Mesenchymal stem cell (in vitro differentiated cells and primary cell): ENCODE measurements at regions not wholly inside any gene's neighbourhood (a gene's known extent, or its start where the extent isn't known, plus 50 kb on each side); places are given as distances from the start of the nearest gene placed in this dataset.

ENCODE experiments used
- DNase-seq: peaks from one replicate; pipeline ENCODE4 v3.0.0-alpha.2; 2013
- H2AFZ ChIP-seq: one replicate; pipeline ENCODE4 v1.6.1; 2013; ENCODE audit warnings: low read depth, mild to moderate bottlenecking, control low read depth, inconsistent platforms, low read length, moderate library complexity
- H2AK5ac ChIP-seq: 2 replicates; pipeline ENCODE4 v1.6.1; 2013; ENCODE audit warnings: low read length, moderate library complexity, mild to moderate bottlenecking, inconsistent platforms; ENCODE audit not compliant: severe bottlenecking
- H2BK120ac ChIP-seq: one replicate; pipeline ENCODE4 v1.6.1; 2013; ENCODE audit warnings: low read depth, mild to moderate bottlenecking, inconsistent platforms, low read length, moderate library complexity
- H2BK12ac ChIP-seq, 2 experiments: one replicate each; pipeline ENCODE4 v1.6.1; 2013; ENCODE audit warnings: inconsistent platforms in 2 of 2, low read length in 2 of 2, mild to moderate bottlenecking in 2 of 2, moderate library complexity in 2 of 2, control low read depth in 1 of 2
- H2BK15ac ChIP-seq: one replicate; pipeline ENCODE4 v1.6.1; 2013; ENCODE audit warnings: mild to moderate bottlenecking, low read depth, inconsistent platforms; ENCODE audit not compliant: poor library complexity, severe bottlenecking
- H2BK5ac ChIP-seq: 2 replicates; pipeline ENCODE4 v1.6.1; 2013; ENCODE audit warnings: low read depth, mild to moderate bottlenecking, low read length, control low read depth, inconsistent platforms; ENCODE audit not compliant: poor library complexity, severe bottlenecking
- H3K14ac ChIP-seq, 2 experiments: one replicate each; pipeline ENCODE4 v1.6.1; 2013; ENCODE audit warnings: inconsistent platforms in 2 of 2, low read length in 2 of 2, control low read depth in 1 of 2, mild to moderate bottlenecking in 1 of 2, moderate library complexity in 1 of 2
- H3K18ac ChIP-seq, 2 experiments: one replicate each; pipeline ENCODE4 v1.6.1; 2013; ENCODE audit warnings: inconsistent platforms in 2 of 2, low read length in 2 of 2, control low read depth in 1 of 2, low read depth in 1 of 2, mild to moderate bottlenecking in 1 of 2
- H3K23ac ChIP-seq, 2 experiments: one replicate each; pipeline ENCODE4 v1.6.1; 2013; ENCODE audit warnings: inconsistent platforms in 2 of 2, low read length in 2 of 2, mild to moderate bottlenecking in 2 of 2, moderate library complexity in 2 of 2, control low read depth in 1 of 2
- H3K27ac ChIP-seq: 2 replicates; pipeline ENCODE4 v1.5.1; 2013; ENCODE audit warnings: mild to moderate bottlenecking, moderate library complexity, low read length, control low read depth, inconsistent platforms; ENCODE audit not compliant: poor library complexity, severe bottlenecking
- H3K27me3 ChIP-seq, 2 experiments: 2 replicates each; pipeline versions ENCODE4 v1.6.1 to v1.7.0; 2013; ENCODE audit warnings: low read length in 2 of 2, mild to moderate bottlenecking in 2 of 2, moderate library complexity in 2 of 2, control low read depth in 1 of 2, inconsistent platforms in 1 of 2; ENCODE audit not compliant: control insufficient read depth in 1 of 2, insufficient read depth in 1 of 2
- H3K36me3 ChIP-seq, 2 experiments: 2 replicates each; pipeline versions ENCODE4 v1.6.1 to v1.7.0; 2013; ENCODE audit warnings: low read length in 2 of 2, control low read depth in 1 of 2, inconsistent platforms in 1 of 2, low read depth in 1 of 2, mild to moderate bottlenecking in 1 of 2; ENCODE audit not compliant: insufficient read depth in 2 of 2, control insufficient read depth in 1 of 2
- H3K4ac ChIP-seq, 2 experiments: one replicate each; pipeline ENCODE4 v1.6.1; 2013; ENCODE audit warnings: inconsistent platforms in 2 of 2, low read length in 2 of 2, mild to moderate bottlenecking in 2 of 2, moderate library complexity in 2 of 2, control low read depth in 1 of 2, low read depth in 1 of 2
- H3K4me1 ChIP-seq: 2 replicates; pipeline ENCODE4 v1.6.1; 2013; ENCODE audit warnings: low read depth, low read length, control low read depth; ENCODE audit not compliant: control insufficient read depth, insufficient read depth
- H3K4me2 ChIP-seq: 2 replicates; pipeline ENCODE4 v1.6.1; 2013; ENCODE audit warnings: low read length, mild to moderate bottlenecking, inconsistent platforms; ENCODE audit not compliant: poor library complexity, severe bottlenecking
- H3K4me3 ChIP-seq, 2 experiments: 2 replicates each; pipeline versions ENCODE4 v1.5.1 to v1.7.0; 2013; ENCODE audit warnings: low read length in 2 of 2, mild to moderate bottlenecking in 2 of 2, control low read depth in 1 of 2, low read depth in 1 of 2; ENCODE audit not compliant: insufficient read depth in 1 of 2
- H3K79me1 ChIP-seq: replicated peaks from 2 replicates; pipeline ENCODE4 v1.6.1; 2013; ENCODE audit warnings: mild to moderate bottlenecking, control low read depth, low read length, inconsistent platforms; ENCODE audit not compliant: poor library complexity, severe bottlenecking
- H3K9ac ChIP-seq: 2 replicates; pipeline ENCODE4 v1.7.0; 2013; ENCODE audit warnings: mild to moderate bottlenecking, low read length, moderate library complexity
- H3K9me3 ChIP-seq: 2 replicates; pipeline ENCODE4 v1.7.0; 2013; ENCODE audit warnings: mild to moderate bottlenecking, low read length; ENCODE audit not compliant: control insufficient read depth
- H4K8ac ChIP-seq: one replicate; pipeline ENCODE4 v1.6.1; 2013; ENCODE audit warnings: inconsistent platforms, mild to moderate bottlenecking, low read length, moderate library complexity
- H4K91ac ChIP-seq: one replicate; pipeline ENCODE4 v1.6.1; 2013; ENCODE audit warnings: mild to moderate bottlenecking, low read length, inconsistent platforms
- WGBS: methylation state at CpG from one replicate; pipeline ENCODE4 v1.1.7; 2013; ENCODE audit warnings: mixed read lengths; 5-methylcytosine and 5-hydroxymethylcytosine counted together

- no peak overlapping the region for H2BK15ac ChIP-seq
- no peak overlapping the region for H4K91ac ChIP-seq
- no peaks in the 10 kb centered on the region for H3K36me3 ChIP-seq
- no peak overlapping the region for H2BK5ac ChIP-seq
- no peak overlapping the region for H2AK5ac ChIP-seq
- no peaks in the 10 kb centered on the region for H3K79me1 ChIP-seq
- H3K27me3 ChIP-seq = no peaks in the 10 kb centered on the region
- H4K8ac ChIP-seq = no peak overlapping the region
- no peaks in the 10 kb centered on the region for H3K4me1 ChIP-seq
- no peak overlapping the region for H2BK120ac ChIP-seq
- no peak overlapping the region for H2BK12ac ChIP-seq
- H3K9ac ChIP-seq = no peak overlapping the region
- no peak overlapping the region for H3K4me2 ChIP-seq
- H3K9me3 ChIP-seq = peaks cover 4% of the 10 kb centered on the region
- no peak overlapping the region for H3K27ac ChIP-seq
- H3K4me3 ChIP-seq = no peak overlapping the region
- H3K23ac ChIP-seq = no peak overlapping the region
- H3K18ac ChIP-seq = no peak overlapping the region
- WGBS = no CpG with 5 or more reads among the region's 1 CpG
- no peak overlapping the region for H3K14ac ChIP-seq
- DNase-seq = no peak
- H3K4ac ChIP-seq = no peak overlapping the region
- H2AFZ ChIP-seq = no peak overlapping the region
Measured at GRCh38 chr13:83024232-83024631, 858.0 kb downstream of the SLITRK1 start.

- H3K36me3 ChIP-seq = no peaks in the 10 kb centered on the region
- no peak overlapping the region for H3K4ac ChIP-seq
- H3K4me3 ChIP-seq = no peak overlapping the region
- no peak overlapping the region for H3K18ac ChIP-seq
- no peak overlapping the region for H3K14ac ChIP-seq
- no peak overlapping the region for H3K27ac ChIP-seq
- no peak overlapping the region for H2BK5ac ChIP-seq
- no peak for DNase-seq
- no peaks in the 10 kb centered on the region for H3K27me3 ChIP-seq
- 81% methylated on average over 3 of the region's 4 CpGs for WGBS
- H3K79me1 ChIP-seq = no peaks in the 10 kb centered on the region
- H3K9ac ChIP-seq = no peak overlapping the region
- no peak overlapping the region for H3K23ac ChIP-seq
- no peak overlapping the region for H3K4me2 ChIP-seq
- H2BK120ac ChIP-seq = no peak overlapping the region
- H3K9me3 ChIP-seq = no peaks in the 10 kb centered on the region
- no peak overlapping the region for H2AFZ ChIP-seq
- H2BK15ac ChIP-seq = no peak overlapping the region
- no peak overlapping the region for H2BK12ac ChIP-seq
- no peak overlapping the region for H2AK5ac ChIP-seq
- no peaks in the 10 kb centered on the region for H3K4me1 ChIP-seq
- no peak overlapping the region for H4K8ac ChIP-seq
- H4K91ac ChIP-seq = no peak overlapping the region
Measured at GRCh38 chr13:83019986-83020385, 862.3 kb downstream of the SLITRK1 start.

GRCh38 chr13:83009987-83010386 lies 872.3 kb downstream of the SLITRK1 start:
- no peak overlapping the region for H3K23ac ChIP-seq
- H3K27ac ChIP-seq = no peak overlapping the region
- no peak overlapping the region for H2BK5ac ChIP-seq
- no peak overlapping the region for H2BK120ac ChIP-seq
- WGBS = 83% methylated on average over 2 of the region's 2 CpGs
- H3K4me3 ChIP-seq = no peak overlapping the region
- H3K14ac ChIP-seq = no peak overlapping the region
- H4K91ac ChIP-seq = no peak overlapping the region
- no peak overlapping the region for H3K9ac ChIP-seq
- H3K4me2 ChIP-seq = no peak overlapping the region
- H2BK15ac ChIP-seq = no peak overlapping the region
- no peaks in the 10 kb centered on the region for H3K9me3 ChIP-seq
- H3K36me3 ChIP-seq = no peaks in the 10 kb centered on the region
- no peak overlapping the region for H2AFZ ChIP-seq
- H3K4me1 ChIP-seq = no peaks in the 10 kb centered on the region
- H3K4ac ChIP-seq = no peak overlapping the region
- H3K18ac ChIP-seq = no peak overlapping the region
- H2AK5ac ChIP-seq = no peak overlapping the region
- H3K27me3 ChIP-seq = no peaks in the 10 kb centered on the region
- no peak overlapping the region for H2BK12ac ChIP-seq
- no peak for DNase-seq
- H3K79me1 ChIP-seq = no peaks in the 10 kb centered on the region
- H4K8ac ChIP-seq = no peak overlapping the region

GRCh38 chr13:83008212-83008929 lies 873.9 kb downstream of the SLITRK1 start:
- no peaks in the 10 kb centered on the region for H3K79me1 ChIP-seq
- H3K4me2 ChIP-seq = no peak overlapping the region
- H3K36me3 ChIP-seq = no peaks in the 10 kb centered on the region
- no peak overlapping the region for H3K4ac ChIP-seq
- no peak overlapping the region for H2BK5ac ChIP-seq
- no peaks in the 10 kb centered on the region for H3K9me3 ChIP-seq
- WGBS = no CpG with 5 or more reads among the region's 3 CpGs
- no peak overlapping the region for H2AFZ ChIP-seq
- no peak overlapping the region for H3K9ac ChIP-seq
- H4K8ac ChIP-seq = no peak overlapping the region
- no peak overlapping the region for H3K27ac ChIP-seq
- H4K91ac ChIP-seq = no peak overlapping the region
- H3K18ac ChIP-seq = no peak overlapping the region
- no peak overlapping the region for H2BK120ac ChIP-seq
- H3K4me3 ChIP-seq = no peak overlapping the region
- no peak overlapping the region for H3K14ac ChIP-seq
- H2BK12ac ChIP-seq = no peak overlapping the region
- H3K4me1 ChIP-seq = no peaks in the 10 kb centered on the region
- H3K27me3 ChIP-seq = no peaks in the 10 kb centered on the region
- H2BK15ac ChIP-seq = no peak overlapping the region
- no peak overlapping the region for H2AK5ac ChIP-seq
- no peak overlapping the region for H3K23ac ChIP-seq
- DNase-seq = no peak
